ENCODE measurements at regions not wholly inside any gene's neighbourhood (a gene's known extent, or its start where the extent isn't known, plus 50 kb on each side); places are given as distances from the start of the nearest gene placed in this dataset.

DNA sequence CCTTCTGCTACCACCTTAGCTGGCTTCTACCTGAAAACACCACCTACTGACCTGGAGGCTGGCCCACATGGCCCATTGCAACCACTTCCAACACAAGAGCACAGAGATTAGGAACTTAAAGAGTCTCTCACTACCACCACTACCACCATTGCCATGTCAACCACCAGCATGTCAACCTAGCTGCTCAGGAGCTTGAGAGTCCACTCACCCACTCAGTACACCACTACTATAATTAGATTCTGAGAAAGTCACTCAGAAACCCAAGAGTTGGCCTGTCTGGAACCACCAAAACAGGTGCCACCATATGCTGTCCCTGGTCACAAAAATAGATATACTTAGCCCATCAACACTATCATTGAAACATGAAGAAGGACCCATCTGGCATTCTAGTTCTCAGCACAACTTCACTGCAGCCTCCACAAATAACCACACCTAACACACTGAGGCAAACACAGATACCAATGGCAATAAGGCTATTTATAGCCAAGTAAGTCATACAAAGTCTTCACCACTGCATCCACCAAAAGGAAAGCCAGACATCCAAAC, 806.7 kb upstream of the EPHA6 start (continued):
- TF ChIP-seq, protein P1, sequence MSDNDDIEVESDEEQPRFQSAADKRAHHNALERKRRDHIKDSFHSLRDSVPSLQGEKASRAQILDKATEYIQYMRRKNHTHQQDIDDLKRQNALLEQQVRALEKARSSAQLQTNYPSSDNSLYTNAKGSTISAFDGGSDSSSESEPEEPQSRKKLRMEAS (IDR thresholded peaks at IDR 0.05): no peak
- TF ChIP-seq JUN (IDR thresholded peaks at IDR 0.05; ENCODE audit: low read depth, low read length) (no peak), YY1 (IDR thresholded peaks at IDR 0.05; ENCODE audit: low read depth, low read length) (no peak), HDAC2 (IDR thresholded peaks at IDR 0.05; ENCODE audit: borderline replicate concordance in 1 of 2, low read depth in 2 of 2, low read length in 2 of 2) (no peak), ATF3 (IDR thresholded peaks at IDR 0.05; ENCODE audit: insufficient read depth, low read depth, low read length) (no peak), RNF2 (IDR thresholded peaks at IDR 0.05; ENCODE audit: borderline replicate concordance, low read depth, low read length, missing control alignments, poor library complexity, severe bottlenecking) (no peak), KDM1A (IDR thresholded peaks at IDR 0.05; ENCODE audit: borderline replicate concordance, low read length) (no peak), MAFK (IDR thresholded peaks at IDR 0.05; ENCODE audit: low read depth, low read length) (no peak), TAF7 (optimal IDR thresholded peaks at IDR 0.05; ENCODE audit: borderline replicate concordance, low read depth, low read length) (no peak), POLR2AphosphoS5 (IDR thresholded peaks at IDR 0.05; ENCODE audit: low read depth, low read length) (no peak), SIRT6 (IDR thresholded peaks at IDR 0.05; ENCODE audit: low read length) (no peak), POLR2A (IDR thresholded peaks at IDR 0.05; ENCODE audit: control extremely low read depth in 1 of 2, low read depth in 2 of 2, low read length in 2 of 2) (no peak), SP1 (IDR thresholded peaks at IDR 0.05; ENCODE audit: low read depth, low read length) (no peak), CEBPB (IDR thresholded peaks at IDR 0.05; ENCODE audit: low read depth, low read length) (no peak), RXRA (IDR thresholded peaks at IDR 0.05; ENCODE audit: insufficient read depth, low read depth, low read length) (no peak)

All from H1 (cell line).